HUES64 (cell line): ENCODE measurements at regions not wholly inside any gene's neighbourhood (a gene's known extent, or its start where the extent isn't known, plus 50 kb on each side); places are given as distances from the start of the nearest gene placed in this dataset.

Source experiments
- H3K27ac ChIP-seq: 2 replicates; pipeline ENCODE4 v1.7.0; 2013; ENCODE audit warnings: low read depth, low read length, inconsistent platforms
- H3K27me3 ChIP-seq: 2 replicates; pipeline ENCODE4 v1.6.1; 2013; ENCODE audit warnings: mild to moderate bottlenecking, low read length; ENCODE audit not compliant: insufficient read depth
- H3K36me3 ChIP-seq: 2 replicates; pipeline ENCODE4 v1.6.1; 2013; ENCODE audit warnings: mild to moderate bottlenecking, low read length; ENCODE audit not compliant: insufficient read depth
- H3K4me1 ChIP-seq: 2 replicates; pipeline ENCODE4 v1.6.1; 2013; ENCODE audit warnings: mild to moderate bottlenecking, low read length, moderate library complexity; ENCODE audit not compliant: insufficient read depth
- H3K4me3 ChIP-seq: 2 replicates; pipeline ENCODE4 v1.5.1; 2013; ENCODE audit warnings: mild to moderate bottlenecking, low read length, moderate library complexity
- H3K9ac ChIP-seq: 2 replicates; pipeline ENCODE4 v1.6.1; 2013; ENCODE audit warnings: mild to moderate bottlenecking, low read depth, low read length
- H3K9me3 ChIP-seq: 2 replicates; pipeline ENCODE4 v1.6.1; 2013; ENCODE audit warnings: low read depth, low read length; ENCODE audit not compliant: insufficient read depth
- WGBS: fragments of 150-250, 120-280 bp; methylation state at CpG from one replicate; pipeline ENCODE4 v1.1.7; 2013; ENCODE audit warnings: missing lambda C conversion rate; 5-methylcytosine and 5-hydroxymethylcytosine counted together

- H3K27ac ChIP-seq, result no peak overlapping the region
- no peaks in the 10 kb centered on the region for H3K27me3 ChIP-seq
- no peaks in the 10 kb centered on the region for H3K9me3 ChIP-seq
- no peak overlapping the region for H3K4me3 ChIP-seq
- no peaks in the 10 kb centered on the region for H3K36me3 ChIP-seq
- H3K4me1 ChIP-seq, result no peaks in the 10 kb centered on the region; the same call in 1 of the 2 replicates
- H3K9ac ChIP-seq, result no peak overlapping the region
- WGBS, result 92% methylated on average over 1 of the region's 1 CpG
These were observed 395.3 kb upstream of the GOLIM4 start for GRCh38 chr3:168490981-168491380.

GRCh38 chr3:168489301-168489700 lies 393.6 kb upstream of the GOLIM4 start:
- Histone ChIP-seq H3K4me3 (no peak overlapping the region), H3K9me3 (no peaks in the 10 kb centered on the region), H3K9ac (no peak overlapping the region), H3K27me3 (no peaks in the 10 kb centered on the region), H3K4me1 (no peaks in the 10 kb centered on the region; the same call in 1 of the 2 replicates), H3K27ac (no peak overlapping the region), H3K36me3 (no peaks in the 10 kb centered on the region)

GRCh38 chr3:168485936-168486335 lies 390.2 kb upstream of the GOLIM4 start:
- Histone ChIP-seq H3K4me3 (no peak overlapping the region), H3K36me3 (no peaks in the 10 kb centered on the region), H3K27ac (no peak overlapping the region), H3K9me3 (no peaks in the 10 kb centered on the region), H3K9ac (no peak overlapping the region), H3K4me1 (no peaks in the 10 kb centered on the region), H3K27me3 (no peaks in the 10 kb centered on the region)
- WGBS, result 96% methylated on average over 2 of the region's 2 CpGs

- H3K27me3 ChIP-seq, result no peaks in the 10 kb centered on the region
- no peak overlapping the region for H3K4me3 ChIP-seq
- WGBS, result 93% methylated on average over 9 of the region's 11 CpGs
- H3K36me3 ChIP-seq, result no peaks in the 10 kb centered on the region
- H3K27ac ChIP-seq, result no peak overlapping the region
- peaks cover 6% of the 10 kb centered on the region; the same call in 1 of the 2 replicates for H3K4me1 ChIP-seq
- no peak overlapping the region for H3K9ac ChIP-seq
- no peaks in the 10 kb centered on the region for H3K9me3 ChIP-seq
These were observed 380.7 kb upstream of the GOLIM4 start for GRCh38 chr3:168476360-168476980.

- Histone ChIP-seq H3K9ac (no peak overlapping the region), H3K36me3 (no peaks in the 10 kb centered on the region), H3K9me3 (no peaks in the 10 kb centered on the region), H3K4me1 (peaks cover 6% of the 10 kb centered on the region; the same call in 1 of the 2 replicates), H3K27me3 (no peaks in the 10 kb centered on the region), H3K4me3 (no peak overlapping the region), H3K27ac (no peak overlapping the region)
- WGBS, result no CpG with 5 or more reads among the region's 1 CpG
These were observed 380.0 kb upstream of the GOLIM4 start for GRCh38 chr3:168475704-168476103.

- 98% methylated on average over 4 of the region's 4 CpGs for WGBS
- H3K9ac ChIP-seq, result no peak overlapping the region
- H3K36me3 ChIP-seq, result no peaks in the 10 kb centered on the region
- no peak overlapping the region for H3K4me3 ChIP-seq
- no peak overlapping the region for H3K27ac ChIP-seq
- no peaks in the 10 kb centered on the region for H3K27me3 ChIP-seq
- H3K4me1 ChIP-seq, result peaks cover 6% of the 10 kb centered on the region; the same call in 1 of the 2 replicates
- no peaks in the 10 kb centered on the region for H3K9me3 ChIP-seq
These were observed 377.7 kb upstream of the GOLIM4 start for GRCh38 chr3:168473334-168473890.

GRCh38 chr3:168472783-168473182 lies 377.1 kb upstream of the GOLIM4 start:
- H3K27ac ChIP-seq, result no peak overlapping the region
- H3K36me3 ChIP-seq, result no peaks in the 10 kb centered on the region
- H3K4me1 ChIP-seq, result peaks cover 6% of the 10 kb centered on the region; the same call in 1 of the 2 replicates
- H3K27me3 ChIP-seq, result no peaks in the 10 kb centered on the region
- H3K9ac ChIP-seq, result no peak overlapping the region
- H3K4me3 ChIP-seq, result no peak overlapping the region
- no peaks in the 10 kb centered on the region for H3K9me3 ChIP-seq

GRCh38 chr3:168470380-168470779 lies 374.7 kb upstream of the GOLIM4 start:
- H3K27ac ChIP-seq, result no peak overlapping the region
- no peaks in the 10 kb centered on the region for H3K27me3 ChIP-seq
- peaks cover 6% of the 10 kb centered on the region; the same call in 1 of the 2 replicates for H3K4me1 ChIP-seq
- H3K9me3 ChIP-seq, result no peaks in the 10 kb centered on the region
- H3K36me3 ChIP-seq, result no peaks in the 10 kb centered on the region
- no peak overlapping the region for H3K9ac ChIP-seq
- H3K4me3 ChIP-seq, result no peak overlapping the region
- 90% methylated on average over 3 of the region's 4 CpGs for WGBS

- H3K4me1 ChIP-seq, result peaks cover 6% of the 10 kb centered on the region; the same call in 1 of the 2 replicates
- no peak overlapping the region for H3K4me3 ChIP-seq
- H3K36me3 ChIP-seq, result no peaks in the 10 kb centered on the region
- 89% methylated on average over 1 of the region's 3 CpGs for WGBS
- H3K9me3 ChIP-seq, result 0 out of 2 replicates have a peak, but pooled peaks cover 3% of the 10 kb centered on the region
- no peaks in the 10 kb centered on the region for H3K27me3 ChIP-seq
- H3K9ac ChIP-seq, result no peak overlapping the region
- H3K27ac ChIP-seq, result no peak overlapping the region
These were observed 373.7 kb upstream of the GOLIM4 start for GRCh38 chr3:168469436-168469835.

GRCh38 chr3:168467115-168467714 lies 371.5 kb upstream of the GOLIM4 start:
- Histone ChIP-seq H3K4me1 (no peaks in the 10 kb centered on the region), H3K9ac (no peak overlapping the region), H3K27ac (no peak overlapping the region), H3K27me3 (no peaks in the 10 kb centered on the region), H3K9me3 (0 out of 2 replicates have a peak, but pooled peaks cover 3% of the 10 kb centered on the region), H3K36me3 (no peaks in the 10 kb centered on the region), H3K4me3 (no peak overlapping the region)
- WGBS, result 58% methylated on average over 4 of the region's 6 CpGs

- Histone ChIP-seq H3K9ac (no peak overlapping the region), H3K27ac (no peak overlapping the region), H3K4me3 (no peak overlapping the region), H3K27me3 (no peaks in the 10 kb centered on the region), H3K36me3 (no peaks in the 10 kb centered on the region), H3K9me3 (0 out of 2 replicates have a peak, but pooled peaks cover 11% of the 10 kb centered on the region), H3K4me1 (no peaks in the 10 kb centered on the region)
These were observed 366.1 kb upstream of the GOLIM4 start for GRCh38 chr3:168461793-168462192.
